ENCODE measurements at regions not wholly inside any gene's neighbourhood (a gene's known extent, or its start where the extent isn't known, plus 50 kb on each side); places are given as distances from the start of the nearest gene placed in this dataset.
A peak's percentile ranks its signal among the peaks of the same experiment; 100 is the strongest.
"Not testable (repeated sequence)": the region's sequence is repeated elsewhere in the genome, so short reads cannot be mapped to it uniquely, and the experiment has no call there.

GRCh38 chr10:63832686-63833085 lies 311.5 kb downstream of the REEP3 start:
- DNase-seq (ENCODE audit: low read depth in 2 of 2): peak in 1 of 2 donors; percentile 1
- no peak for TF ChIP-seq CTCF (IDR thresholded peaks at IDR 0.05; ENCODE audit: low read depth, low read length)
- H3K4me3 ChIP-seq (replicated peaks in 1 of 2; ENCODE audit: low read depth in 2 of 2, low read length in 2 of 2): no peak overlapping the region

- H3K4me3 ChIP-seq (replicated peaks in 1 of 2; ENCODE audit: low read depth in 2 of 2, low read length in 2 of 2): no peak overlapping the region
- peak in 1 of 2 donors; percentile 16 for DNase-seq (ENCODE audit: low read depth in 2 of 2)
- no peak for TF ChIP-seq CTCF (IDR thresholded peaks at IDR 0.05; ENCODE audit: low read depth, low read length)
Observed at GRCh38 chr10:63833411-63834060, 312.3 kb downstream of the REEP3 start.

GRCh38 chr10:63836666-63837442 lies 315.7 kb downstream of the REEP3 start:
- DNase-seq (ENCODE audit: low read depth in 2 of 2): no peak
- no peak for TF ChIP-seq CTCF (IDR thresholded peaks at IDR 0.05; ENCODE audit: low read depth, low read length)
- no peak overlapping the region for H3K4me3 ChIP-seq (replicated peaks in 1 of 2; ENCODE audit: low read depth in 2 of 2, low read length in 2 of 2)

- H3K4me3 ChIP-seq (replicated peaks in 1 of 2; ENCODE audit: low read depth in 2 of 2, low read length in 2 of 2): no peak overlapping the region
- no peak for DNase-seq (ENCODE audit: low read depth in 2 of 2)
- TF ChIP-seq CTCF (IDR thresholded peaks at IDR 0.05; ENCODE audit: low read depth, low read length): no peak
Observed at GRCh38 chr10:63841761-63842160, 320.6 kb downstream of the REEP3 start.

GRCh38 chr10:63843107-63843506 lies 321.9 kb downstream of the REEP3 start:
- no peak for TF ChIP-seq CTCF (IDR thresholded peaks at IDR 0.05; ENCODE audit: low read depth, low read length)
- no peak for DNase-seq (ENCODE audit: low read depth in 2 of 2)
- H3K4me3 ChIP-seq (replicated peaks in 1 of 2; ENCODE audit: low read depth in 2 of 2, low read length in 2 of 2): no peak overlapping the region

- DNase-seq (ENCODE audit: low read depth in 2 of 2); H3K4me3 ChIP-seq (replicated peaks in 1 of 2; ENCODE audit: low read depth in 2 of 2, low read length in 2 of 2): not testable (repeated sequence)
Observed at GRCh38 chr10:63848871-63849270, 327.7 kb downstream of the REEP3 start.

- no peak for TF ChIP-seq CTCF (IDR thresholded peaks at IDR 0.05; ENCODE audit: low read depth, low read length)
- no peak for DNase-seq (ENCODE audit: low read depth in 2 of 2)
- H3K4me3 ChIP-seq (replicated peaks in 1 of 2; ENCODE audit: low read depth in 2 of 2, low read length in 2 of 2): no peak overlapping the region
Observed at GRCh38 chr10:63862860-63863259, 341.7 kb downstream of the REEP3 start.
